ENCODE measurements at regions not wholly inside any gene's neighbourhood (a gene's known extent, or its start where the extent isn't known, plus 50 kb on each side); places are given as distances from the start of the nearest gene placed in this dataset.

- DNase-seq (ENCODE audit: low read depth, low spot score), result no peak
Measured at GRCh38 chr1:55987491-55988249, 591.7 kb downstream of the PLPP3 start.

- DNase-seq (ENCODE audit: low read depth, low spot score), result no peak
Measured at GRCh38 chr1:55986003-55986402, 593.4 kb downstream of the PLPP3 start.

- DNase-seq (ENCODE audit: low read depth, low spot score), result no peak
Measured at GRCh38 chr1:55981010-55981650, 598.2 kb downstream of the PLPP3 start.

- no peak for DNase-seq (ENCODE audit: low read depth, low spot score)
Measured at GRCh38 chr1:55980582-55980981, 598.8 kb downstream of the PLPP3 start.

GRCh38 chr1:55974714-55975441 is 604.5 kb downstream of the PLPP3 start:
- DNase-seq (ENCODE audit: low read depth, low spot score), result no peak

GRCh38 chr1:55970526-55971110 is 608.7 kb downstream of the PLPP3 start:
- no peak for DNase-seq (ENCODE audit: low read depth, low spot score)

GRCh38 chr1:55969322-55969721 is 610.0 kb downstream of the PLPP3 start:
- no peak for DNase-seq (ENCODE audit: low read depth, low spot score)

- no peak for DNase-seq (ENCODE audit: low read depth, low spot score)
Measured at GRCh38 chr1:55968661-55969060, 610.7 kb downstream of the PLPP3 start.

GRCh38 chr1:55965981-55966461 is 613.3 kb downstream of the PLPP3 start:
- no peak for DNase-seq (ENCODE audit: low read depth, low spot score)

GRCh38 chr1:55962472-55962871 is 616.9 kb downstream of the PLPP3 start:
- no peak for DNase-seq (ENCODE audit: low read depth, low spot score)

- no peak for DNase-seq (ENCODE audit: low read depth, low spot score)
Measured at GRCh38 chr1:55959136-55959548, 620.2 kb downstream of the PLPP3 start.

GRCh38 chr1:55958498-55958897 is 620.9 kb downstream of the PLPP3 start:
- no peak for DNase-seq (ENCODE audit: low read depth, low spot score)

- no peak for DNase-seq (ENCODE audit: low read depth, low spot score)
Measured at GRCh38 chr1:55957276-55957675, 622.1 kb downstream of the PLPP3 start.

- no peak for DNase-seq (ENCODE audit: low read depth, low spot score)
Measured at GRCh38 chr1:55955016-55955621, 624.2 kb downstream of the PLPP3 start.

- no peak for DNase-seq (ENCODE audit: low read depth, low spot score)
Measured at GRCh38 chr1:55951291-55951690, 628.1 kb downstream of the PLPP3 start.

- no peak for DNase-seq (ENCODE audit: low read depth, low spot score)
Measured at GRCh38 chr1:55947446-55947845, 631.9 kb downstream of the PLPP3 start.

GRCh38 chr1:55943721-55944435 is 635.5 kb downstream of the PLPP3 start:
- DNase-seq (ENCODE audit: low read depth, low spot score), result no peak

- no peak for DNase-seq (ENCODE audit: low read depth, low spot score)
Measured at GRCh38 chr1:55943012-55943411, 636.4 kb downstream of the PLPP3 start.

- no peak for DNase-seq (ENCODE audit: low read depth, low spot score)
Measured at GRCh38 chr1:55939866-55940265, 639.5 kb downstream of the PLPP3 start.

- DNase-seq (ENCODE audit: low read depth, low spot score), result no peak
Measured at GRCh38 chr1:55938861-55939260, 640.5 kb downstream of the PLPP3 start.

GRCh38 chr1:55938376-55938850 is 641.0 kb downstream of the PLPP3 start:
- no peak for DNase-seq (ENCODE audit: low read depth, low spot score)

Measured in activated CD4-positive, CD25-positive, alpha-beta regulatory T cell treated with anti-CD3 and anti-CD28 coated beads, Interleukin-2, amount 50 U/mL, for 16 hours (primary cell).